HFF-Myc (cell line): ENCODE measurements at regions not wholly inside any gene's neighbourhood (a gene's known extent, or its start where the extent isn't known, plus 50 kb on each side); places are given as distances from the start of the nearest gene placed in this dataset.

Experiments
- DNase-seq: peaks from one replicate; pipeline ENCODE4 v3.0.0-alpha.2; 2011; ENCODE audit warnings: low read depth; ENCODE audit errors: extremely low read depth
- H3K4me3 ChIP-seq: replicated peaks from 2 replicates; pipeline ENCODE4 v1.5.1; 2011; ENCODE audit warnings: low read depth, mild to moderate bottlenecking, control low read depth, low read length
- TF ChIP-seq, protein P1 (sequence below): IDR thresholded peaks from 2 replicates; pipeline ENCODE4 v1.5.1; 2012; ENCODE audit warnings: mild to moderate bottlenecking, low read depth, low read length, control low read depth; ENCODE audit errors: missing control alignments

DNA sequence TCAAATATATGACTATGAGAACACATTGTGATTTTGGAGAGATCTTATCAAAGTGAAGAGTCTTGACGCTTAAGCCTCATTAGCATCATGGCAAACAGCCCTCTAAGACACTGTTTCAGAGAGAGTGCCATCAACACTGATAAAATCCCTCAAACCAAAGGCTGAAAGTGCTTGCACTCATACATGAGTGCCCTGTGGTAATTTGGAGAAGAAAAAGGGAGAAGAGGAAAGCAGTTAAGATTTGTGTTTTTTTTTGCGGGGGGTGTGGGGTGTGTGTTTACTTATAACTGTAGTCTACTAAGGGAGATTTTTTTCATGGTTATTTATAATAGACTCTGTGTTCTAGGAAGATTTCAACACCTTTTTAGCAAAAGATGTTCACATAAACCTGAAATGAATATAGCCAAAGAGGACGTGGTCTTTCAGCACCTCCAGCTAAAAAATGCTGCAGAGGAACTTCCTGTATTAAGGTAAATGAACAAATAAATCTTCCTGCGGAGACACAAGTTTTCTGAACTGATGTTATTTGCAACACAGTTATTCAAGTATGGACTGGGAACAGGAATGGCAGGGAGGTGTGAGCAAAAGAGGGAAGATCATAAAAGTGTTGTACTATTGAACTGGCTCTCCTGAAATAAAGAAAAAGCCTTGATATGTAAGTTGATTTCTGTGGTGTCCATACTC is 81.9 kb upstream of the TGFBR2 start:
- no peak for DNase-seq
- no peak overlapping the region for H3K4me3 ChIP-seq
- TF ChIP-seq, protein P1, sequence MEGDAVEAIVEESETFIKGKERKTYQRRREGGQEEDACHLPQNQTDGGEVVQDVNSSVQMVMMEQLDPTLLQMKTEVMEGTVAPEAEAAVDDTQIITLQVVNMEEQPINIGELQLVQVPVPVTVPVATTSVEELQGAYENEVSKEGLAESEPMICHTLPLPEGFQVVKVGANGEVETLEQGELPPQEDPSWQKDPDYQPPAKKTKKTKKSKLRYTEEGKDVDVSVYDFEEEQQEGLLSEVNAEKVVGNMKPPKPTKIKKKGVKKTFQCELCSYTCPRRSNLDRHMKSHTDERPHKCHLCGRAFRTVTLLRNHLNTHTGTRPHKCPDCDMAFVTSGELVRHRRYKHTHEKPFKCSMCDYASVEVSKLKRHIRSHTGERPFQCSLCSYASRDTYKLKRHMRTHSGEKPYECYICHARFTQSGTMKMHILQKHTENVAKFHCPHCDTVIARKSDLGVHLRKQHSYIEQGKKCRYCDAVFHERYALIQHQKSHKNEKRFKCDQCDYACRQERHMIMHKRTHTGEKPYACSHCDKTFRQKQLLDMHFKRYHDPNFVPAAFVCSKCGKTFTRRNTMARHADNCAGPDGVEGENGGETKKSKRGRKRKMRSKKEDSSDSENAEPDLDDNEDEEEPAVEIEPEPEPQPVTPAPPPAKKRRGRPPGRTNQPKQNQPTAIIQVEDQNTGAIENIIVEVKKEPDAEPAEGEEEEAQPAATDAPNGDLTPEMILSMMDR, result no peak

DNA sequence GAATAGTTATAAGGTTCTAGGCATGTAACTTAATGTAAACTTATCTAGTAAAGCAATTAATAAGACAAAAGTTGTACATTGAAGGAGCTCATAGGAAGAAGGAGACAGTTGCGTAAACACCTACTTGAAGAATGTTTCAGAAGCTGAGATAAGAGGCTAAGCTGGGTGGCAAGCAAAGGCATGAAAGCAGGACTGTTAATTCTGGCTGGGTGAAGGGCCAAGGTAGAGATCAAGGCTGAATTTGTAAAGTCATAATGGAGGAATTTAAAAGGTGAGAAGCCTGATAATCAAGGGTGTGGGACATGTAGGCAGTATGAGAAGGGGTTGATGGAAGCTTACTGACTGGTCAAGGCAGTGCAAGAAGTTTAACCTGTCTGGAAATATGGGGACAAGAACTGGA is 80.4 kb upstream of the TGFBR2 start:
- TF ChIP-seq, protein P1, result no peak
- H3K4me3 ChIP-seq, result no peak overlapping the region
- DNase-seq, result no peak

DNA sequence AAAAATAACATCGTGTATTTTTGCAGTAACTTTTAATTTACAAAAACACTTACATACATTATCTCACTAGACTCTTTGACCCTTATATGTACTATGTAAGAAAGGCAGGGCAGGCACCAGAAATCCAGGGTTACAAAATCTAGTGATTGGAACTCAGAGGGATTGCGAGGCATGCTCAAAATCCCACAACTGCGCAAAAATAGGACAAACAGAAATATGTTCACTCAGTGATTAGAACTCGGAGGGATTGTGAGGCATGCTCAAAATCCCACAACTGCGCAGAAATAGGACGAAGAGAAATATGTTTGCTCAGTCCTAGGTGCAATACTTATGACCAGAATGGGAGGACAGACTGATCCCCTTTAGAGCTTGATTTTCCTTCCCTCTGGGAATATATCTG is 79.2 kb upstream of the TGFBR2 start:
- H3K4me3 ChIP-seq, result no peak overlapping the region
- TF ChIP-seq, protein P1, result no peak
- DNase-seq, result no peak

DNA sequence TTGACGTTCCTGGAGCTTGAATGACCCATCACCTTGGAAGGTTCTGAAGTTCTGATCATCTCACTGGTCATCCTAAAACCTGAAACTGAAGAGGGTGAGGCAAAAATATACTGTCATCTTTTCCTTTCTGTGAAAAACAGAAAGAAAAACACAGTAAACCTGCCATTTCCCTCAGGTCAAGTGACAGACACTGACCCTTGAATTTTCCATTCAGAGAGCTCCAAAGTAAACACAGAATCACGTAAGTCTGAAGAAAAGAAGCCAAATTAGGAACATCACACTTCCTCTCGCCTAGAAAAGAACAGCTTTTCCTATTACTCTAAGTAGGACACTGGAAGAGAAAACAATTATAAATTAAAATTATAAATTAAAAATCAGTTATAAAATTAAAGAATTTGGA is 78.7 kb upstream of the TGFBR2 start:
- no peak overlapping the region for H3K4me3 ChIP-seq
- TF ChIP-seq, protein P1, result no peak
- DNase-seq, result no peak

DNA sequence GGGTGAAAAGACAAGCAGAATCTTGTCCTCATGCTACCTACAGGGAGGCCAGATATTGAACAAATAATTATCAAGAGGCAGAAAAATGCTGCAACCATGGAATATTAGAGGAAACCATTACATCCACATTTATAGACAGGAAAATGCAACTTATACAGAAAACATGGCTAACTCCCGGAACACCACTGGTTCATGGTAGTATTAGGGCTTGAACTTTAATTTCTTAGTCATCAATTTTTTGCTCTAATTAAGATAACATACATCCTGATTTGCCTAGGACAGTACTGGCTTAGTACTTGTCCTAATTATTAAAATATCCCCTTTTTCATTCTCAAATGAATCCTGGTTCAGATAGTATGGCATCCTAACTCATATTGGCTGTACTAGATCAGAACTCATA is 76.3 kb upstream of the TGFBR2 start:
- no peak for DNase-seq
- no peak overlapping the region for H3K4me3 ChIP-seq
- TF ChIP-seq, protein P1, result no peak

DNA sequence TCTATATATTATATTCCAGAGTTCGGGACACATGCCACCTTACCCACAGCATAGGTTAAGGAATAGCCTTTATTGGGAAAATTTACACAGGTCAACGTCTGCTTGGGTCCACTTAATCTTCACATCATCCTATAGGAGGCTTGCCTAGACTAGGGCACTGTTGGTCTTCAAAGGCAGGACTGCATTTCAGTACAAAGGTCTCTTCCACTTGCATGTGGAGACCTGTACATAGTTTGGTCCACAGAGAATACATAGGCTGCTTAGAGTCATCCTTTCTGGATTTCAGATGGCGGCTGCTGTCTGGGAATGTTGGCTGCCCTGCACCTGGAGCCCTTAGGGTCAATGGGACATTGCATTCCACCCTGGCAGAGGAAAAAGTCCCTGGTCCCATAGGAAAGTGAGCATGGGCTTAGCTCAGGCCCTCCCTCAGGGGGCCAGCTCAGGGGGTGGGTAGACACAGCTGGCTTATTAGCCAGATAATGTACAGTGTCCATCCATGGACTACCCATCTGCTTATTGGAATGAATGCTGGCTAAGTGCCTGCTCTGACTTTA is 75.3 kb upstream of the TGFBR2 start:
- H3K4me3 ChIP-seq, result no peak overlapping the region
- no peak for DNase-seq
- TF ChIP-seq, protein P1, result no peak

DNA sequence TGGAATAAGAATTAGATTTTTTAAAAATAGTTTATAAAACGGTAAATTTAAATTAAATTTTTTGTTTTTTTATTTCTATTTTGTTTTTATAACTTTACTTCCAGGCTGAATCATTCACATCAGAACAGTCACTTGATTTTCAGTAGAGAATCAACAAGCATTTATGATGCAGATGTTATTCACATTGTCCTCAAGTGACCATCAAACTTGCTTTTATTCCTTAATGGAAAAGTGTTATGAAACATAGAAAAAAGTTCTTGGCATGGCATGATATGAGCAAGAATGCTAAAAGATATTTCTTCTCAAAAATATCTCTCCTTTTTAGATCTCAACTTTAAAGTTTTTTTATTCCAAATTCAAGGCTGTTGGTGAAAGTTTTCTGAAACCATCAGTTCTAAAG is 70.9 kb upstream of the TGFBR2 start:
- TF ChIP-seq, protein P1, result no peak
- no peak overlapping the region for H3K4me3 ChIP-seq
- no peak for DNase-seq
